CD8-positive, alpha-beta memory T cell (primary cell): ENCODE measurements at regions not wholly inside any gene's neighbourhood (a gene's known extent, or its start where the extent isn't known, plus 50 kb on each side); places are given as distances from the start of the nearest gene placed in this dataset.

Experiments used
- CTCF ChIA-PET: fragments of 350-600 bp; sonication (Branson Sonifier 250); formaldehyde crosslinking; loops from one replicate; lab custom pipeline; 2021; ENCODE audit warnings: antibody characterized with exemption; lab: Charles Lee
- POLR2A ChIA-PET: fragments of 350-600 bp; sonication (Branson Sonifier 250); formaldehyde crosslinking; loops from one replicate; lab custom pipeline; 2021; ENCODE audit warnings: antibody characterized with exemption; lab: Charles Lee
- DNase-seq, 5 donors: peaks; one replicate each; pipeline versions ENCODE4 v3.0.0 to v3.0.0-alpha.2; 2020 to 2022; ENCODE audit warnings: mixed read lengths in 1 of 5
- H3K27ac ChIP-seq: one replicate; pipeline ENCODE4 v1.7.0; 2013; ENCODE audit warnings: low read depth, mild to moderate bottlenecking, low read length, moderate library complexity
- H3K27me3 ChIP-seq: 2 replicates; pipeline ENCODE4 v1.7.0; 2013; ENCODE audit warnings: low read length, mild to moderate bottlenecking; ENCODE audit not compliant: insufficient read depth, poor library complexity, severe bottlenecking
- H3K36me3 ChIP-seq: 2 replicates; pipeline ENCODE4 v1.7.0; 2013; ENCODE audit warnings: mild to moderate bottlenecking, low read length, moderate library complexity; ENCODE audit not compliant: insufficient read depth
- H3K4me1 ChIP-seq: 2 replicates; pipeline ENCODE4 v1.7.0; 2013; ENCODE audit warnings: mild to moderate bottlenecking, low read length, moderate library complexity; ENCODE audit not compliant: insufficient read depth
- H3K4me3 ChIP-seq: 2 replicates; pipeline ENCODE4 v1.7.0; 2013; ENCODE audit warnings: mild to moderate bottlenecking, low read length
- H3K9me3 ChIP-seq: 2 replicates; pipeline ENCODE4 v1.7.0; 2013; ENCODE audit warnings: mild to moderate bottlenecking, low read length
- H3K27ac Mint-ChIP-seq, 8 donors: one replicate each; pipeline ENCODE4 v1.8.0; 2020 to 2021; ENCODE audit warnings: mixed read lengths in 8 of 8, mild to moderate bottlenecking in 6 of 8, inconsistent platforms in 3 of 8, moderate library complexity in 3 of 8
- H3K27me3 Mint-ChIP-seq, 2 donors: one replicate each; pipeline ENCODE4 v1.8.0; 2020 to 2021; ENCODE audit warnings: mixed read lengths in 2 of 2, mild to moderate bottlenecking in 1 of 2, moderate library complexity in 1 of 2
- H3K36me3 Mint-ChIP-seq, 3 donors: one replicate each; pipeline ENCODE4 v1.8.0; 2020 to 2021; ENCODE audit warnings: mixed read lengths in 3 of 3, inconsistent platforms in 1 of 3, mild to moderate bottlenecking in 1 of 3
- H3K4me1 Mint-ChIP-seq, 3 donors: one replicate each; pipeline ENCODE4 v1.8.0; 2020 to 2021; ENCODE audit warnings: mixed read lengths in 3 of 3, inconsistent platforms in 1 of 3, mild to moderate bottlenecking in 1 of 3
- H3K4me3 Mint-ChIP-seq, 7 donors: one replicate each; pipeline ENCODE4 v1.8.0; 2020 to 2021; ENCODE audit warnings: mixed read lengths in 7 of 7, mild to moderate bottlenecking in 6 of 7, moderate library complexity in 4 of 7, inconsistent platforms in 2 of 7
- H3K9me3 Mint-ChIP-seq, 5 donors: one replicate each; pipeline ENCODE4 v1.8.0; 2020 to 2022; ENCODE audit warnings: mixed read lengths in 5 of 5, mild to moderate bottlenecking in 3 of 5, moderate library complexity in 2 of 5, inconsistent platforms in 1 of 5

DNA sequence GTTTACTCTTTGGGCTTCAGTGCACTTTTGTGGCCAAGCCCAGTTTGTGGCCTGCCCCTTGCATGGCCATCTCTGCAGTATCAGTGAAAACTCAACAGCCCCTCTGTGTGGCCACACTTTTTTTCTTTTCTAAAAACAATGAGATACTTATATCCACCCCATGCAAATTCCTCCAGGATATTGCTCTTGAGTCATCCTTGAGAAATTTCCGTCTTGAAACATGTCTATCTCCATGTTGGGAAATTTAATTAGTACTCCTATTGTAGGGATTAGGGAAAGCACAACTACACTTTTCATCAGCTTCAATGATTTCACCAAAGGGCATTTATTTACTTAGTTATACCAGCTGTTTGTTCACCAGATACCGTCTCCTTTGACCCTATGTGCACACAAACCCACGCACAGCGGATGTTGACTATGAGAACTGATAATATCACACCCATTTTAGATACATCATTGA, 993.1 kb downstream of the TSN start:
- CTCF ChIA-PET = no interaction called here
- Mint-ChIP-seq H3K27me3 (no peaks in the 10 kb centered on the region), H3K4me1 (no peaks in the 10 kb centered on the region), H3K4me3 (no peak overlapping the region), H3K9me3 (peaks cover 4 to 9% (median 8%) of the 10 kb centered on the region in 5 donors), H3K27ac (no peak overlapping the region), H3K36me3 (no peaks in the 10 kb centered on the region)
- Histone ChIP-seq H3K4me3 (no peak overlapping the region), H3K4me1 (no peaks in the 10 kb centered on the region), H3K27ac (no peak overlapping the region), H3K9me3 (no peaks in the 10 kb centered on the region), H3K27me3 (no peaks in the 10 kb centered on the region), H3K36me3 (no peaks in the 10 kb centered on the region)
- no peak for DNase-seq
- POLR2A ChIA-PET = no interaction called here

DNA sequence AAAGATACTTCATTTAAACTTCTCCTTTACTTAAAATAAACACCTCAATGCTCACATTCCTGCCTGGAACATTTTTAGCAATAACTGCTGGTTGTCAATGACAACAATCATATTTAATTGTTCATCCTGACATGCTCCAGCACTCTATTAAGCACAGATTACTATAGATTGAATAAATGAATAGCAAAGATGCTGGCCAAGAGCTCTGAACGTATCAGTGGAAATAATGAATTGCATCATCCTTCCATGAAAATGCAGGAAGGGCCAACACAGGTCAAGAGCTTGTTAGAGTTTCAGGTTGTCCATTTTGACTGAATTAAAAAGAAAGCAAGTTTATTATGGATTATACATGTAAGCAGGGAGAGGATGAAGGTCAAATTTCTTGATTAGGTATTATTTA, 994.0 kb downstream of the TSN start:
- Histone ChIP-seq H3K36me3 (no peaks in the 10 kb centered on the region), H3K4me1 (no peaks in the 10 kb centered on the region), H3K27me3 (no peaks in the 10 kb centered on the region), H3K27ac (no peak overlapping the region), H3K4me3 (no peak overlapping the region), H3K9me3 (no peaks in the 10 kb centered on the region)
- Mint-ChIP-seq H3K4me1 (no peaks in the 10 kb centered on the region), H3K4me3 (no peak overlapping the region), H3K9me3 (peaks cover 4 to 11% (median 8%) of the 10 kb centered on the region in 5 donors), H3K36me3 (no peaks in the 10 kb centered on the region), H3K27me3 (no peaks in the 10 kb centered on the region), H3K27ac (no peak overlapping the region)
- CTCF ChIA-PET = no interaction called here
- POLR2A ChIA-PET = no interaction called here
- no peak for DNase-seq

DNA sequence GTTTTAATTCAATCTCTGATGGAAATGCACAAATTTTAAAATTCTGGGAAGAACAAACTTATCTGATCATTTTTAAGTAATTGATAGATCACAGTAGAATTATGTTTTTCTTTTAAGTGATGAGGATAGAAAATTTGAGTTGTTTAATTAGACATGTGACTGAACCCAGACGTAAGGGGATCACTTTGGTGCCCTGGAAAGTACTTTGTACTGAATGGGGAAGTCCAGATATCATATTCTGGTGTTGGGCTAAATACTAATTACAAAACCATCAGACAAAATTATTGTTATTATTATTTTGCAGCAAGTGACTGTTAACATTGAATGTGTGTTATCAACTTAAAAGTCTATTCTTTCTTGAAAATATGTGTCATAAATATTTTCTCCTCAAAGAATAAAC, 994.6 kb downstream of the TSN start:
- no peak for DNase-seq
- H3K4me1 Mint-ChIP-seq = no peaks in the 10 kb centered on the region
- Histone ChIP-seq H3K9me3 (no peaks in the 10 kb centered on the region), H3K36me3 (no peaks in the 10 kb centered on the region), H3K4me1 (no peaks in the 10 kb centered on the region), H3K4me3 (no peak overlapping the region), H3K27ac (no peak overlapping the region), H3K27me3 (no peaks in the 10 kb centered on the region)
- no peaks in the 10 kb centered on the region for H3K27me3 Mint-ChIP-seq
- POLR2A ChIA-PET = no interaction called here
- no peak overlapping the region for H3K27ac Mint-ChIP-seq
- no peaks in the 10 kb centered on the region for H3K36me3 Mint-ChIP-seq
- CTCF ChIA-PET = no interaction called here
- peaks cover 4 to 16% (median 9%) of the 10 kb centered on the region in 5 donors for H3K9me3 Mint-ChIP-seq
- no peak overlapping the region for H3K4me3 Mint-ChIP-seq

GRCh38 chr2:122750808-122751207, 995.4 kb downstream of the TSN start:
- Histone ChIP-seq H3K27ac (no peak overlapping the region), H3K4me3 (no peak overlapping the region), H3K27me3 (no peaks in the 10 kb centered on the region), H3K4me1 (no peaks in the 10 kb centered on the region), H3K9me3 (no peaks in the 10 kb centered on the region), H3K36me3 (no peaks in the 10 kb centered on the region)
- Mint-ChIP-seq H3K9me3 (peaks cover 4 to 17% (median 9%) of the 10 kb centered on the region in 5 donors), H3K4me3 (no peak overlapping the region), H3K4me1 (no peaks in the 10 kb centered on the region), H3K36me3 (no peaks in the 10 kb centered on the region), H3K27ac (no peak overlapping the region), H3K27me3 (no peaks in the 10 kb centered on the region)
- ChIA-PET CTCF (no interaction called here), POLR2A (no interaction called here)
- no peak for DNase-seq

- no peaks in the 10 kb centered on the region for H3K4me1 Mint-ChIP-seq
- H3K27me3 Mint-ChIP-seq = no peaks in the 10 kb centered on the region
- Histone ChIP-seq H3K36me3 (no peaks in the 10 kb centered on the region), H3K9me3 (no peaks in the 10 kb centered on the region), H3K4me3 (no peak overlapping the region), H3K27me3 (no peaks in the 10 kb centered on the region), H3K4me1 (no peaks in the 10 kb centered on the region), H3K27ac (no peak overlapping the region)
- no peak for DNase-seq
- H3K9me3 Mint-ChIP-seq = peaks cover 2 to 17% (median 15%) of the 10 kb centered on the region in 5 donors
- H3K27ac Mint-ChIP-seq = no peak overlapping the region
- POLR2A ChIA-PET = no interaction called here
- CTCF ChIA-PET = no interaction called here
- H3K36me3 Mint-ChIP-seq = no peaks in the 10 kb centered on the region
- H3K4me3 Mint-ChIP-seq = no peak overlapping the region
These were observed 997.9 kb downstream of the TSN start for GRCh38 chr2:122753336-122753735.

DNA sequence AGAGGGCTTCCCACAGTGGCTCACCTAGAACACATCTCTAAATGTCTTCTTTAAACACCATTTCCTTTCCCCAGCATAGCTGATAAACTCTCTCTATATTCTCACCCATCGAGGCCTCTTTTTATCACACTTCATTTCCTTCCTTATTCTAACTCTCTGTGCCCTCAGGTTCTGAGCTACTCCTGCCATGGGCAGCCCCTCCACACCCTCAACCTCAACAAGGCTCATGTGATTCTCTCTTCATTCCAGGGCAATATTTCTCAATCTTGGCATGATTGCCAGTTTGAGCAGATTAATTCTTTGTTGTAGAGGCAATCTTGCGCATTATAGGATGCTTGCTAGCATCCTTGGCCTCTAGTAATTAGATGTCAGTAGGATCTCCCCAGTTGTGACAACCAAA, 999.1 kb downstream of the TSN start:
- Mint-ChIP-seq H3K4me3 (no peak overlapping the region), H3K9me3 (peaks cover 2 to 18% (median 12%) of the 10 kb centered on the region in 5 donors), H3K27ac (no peak overlapping the region), H3K27me3 (no peaks in the 10 kb centered on the region), H3K4me1 (no peaks in the 10 kb centered on the region), H3K36me3 (no peaks in the 10 kb centered on the region)
- no peak overlapping the region for H3K4me3 ChIP-seq
- no peaks in the 10 kb centered on the region for H3K9me3 ChIP-seq
- ChIA-PET CTCF (no interaction called here), POLR2A (no interaction called here)
- H3K27ac ChIP-seq = no peak overlapping the region
- no peaks in the 10 kb centered on the region for H3K4me1 ChIP-seq
- no peaks in the 10 kb centered on the region for H3K36me3 ChIP-seq
- no peaks in the 10 kb centered on the region for H3K27me3 ChIP-seq
- DNase-seq = no peak

DNA sequence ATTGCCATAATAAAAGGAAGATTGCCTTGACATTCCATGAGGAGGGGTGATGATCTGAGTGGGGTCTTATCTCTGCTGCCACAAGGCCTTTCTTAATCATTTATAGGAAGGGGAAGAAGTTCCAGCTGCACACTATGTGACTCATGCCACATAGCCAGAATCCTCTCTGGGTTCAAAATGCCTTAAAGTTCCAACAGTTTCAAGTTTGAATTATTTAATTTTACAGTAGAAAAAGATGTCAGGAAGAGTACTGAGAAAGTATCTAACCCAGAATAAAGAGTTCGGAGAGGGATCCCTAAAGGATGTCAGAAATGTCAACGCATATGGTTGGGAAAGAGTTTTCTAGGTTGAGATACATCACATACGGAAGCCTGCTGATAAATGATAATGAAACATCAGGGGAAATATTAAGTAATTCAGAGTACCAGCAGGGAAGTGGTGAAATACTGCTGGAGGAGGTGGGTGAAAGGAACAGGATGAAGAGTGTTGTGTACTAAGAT, 999.9 kb downstream of the TSN start:
- Histone ChIP-seq H3K27me3 (no peaks in the 10 kb centered on the region), H3K27ac (no peak overlapping the region), H3K9me3 (no peaks in the 10 kb centered on the region), H3K4me1 (no peaks in the 10 kb centered on the region), H3K4me3 (no peak overlapping the region), H3K36me3 (no peaks in the 10 kb centered on the region)
- Mint-ChIP-seq H3K27me3 (no peaks in the 10 kb centered on the region), H3K36me3 (no peaks in the 10 kb centered on the region), H3K4me3 (no peak overlapping the region), H3K9me3 (peaks cover 2 to 18% (median 12%) of the 10 kb centered on the region in 5 donors), H3K4me1 (no peaks in the 10 kb centered on the region), H3K27ac (no peak overlapping the region)
- ChIA-PET POLR2A (no interaction called here), CTCF (no interaction called here)
- DNase-seq = no peak

DNA sequence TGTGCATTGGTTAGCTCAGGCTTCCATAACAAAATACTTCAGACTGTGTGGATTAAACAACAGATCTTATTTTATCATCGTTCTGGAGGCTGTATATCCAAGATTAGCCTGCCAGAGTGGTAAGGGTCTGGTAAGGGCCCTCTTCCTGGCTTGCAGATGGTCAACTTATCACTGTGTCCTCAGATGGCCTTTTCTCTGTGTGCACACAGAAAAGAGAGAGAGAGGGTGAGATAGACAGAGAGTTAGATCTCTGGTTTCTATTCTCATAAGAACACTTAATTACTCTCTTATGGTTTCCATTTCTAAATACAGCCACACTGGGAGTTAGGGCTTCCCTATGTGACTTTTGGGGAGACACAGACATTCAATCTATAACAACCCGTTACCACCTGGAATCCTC, 1003.5 kb downstream of the TSN start:
- Mint-ChIP-seq H3K27ac (no peak overlapping the region), H3K27me3 (no peaks in the 10 kb centered on the region), H3K4me1 (no peaks in the 10 kb centered on the region), H3K4me3 (no peak overlapping the region), H3K9me3 (peaks cover 2 to 24% (median 19%) of the 10 kb centered on the region in 5 donors), H3K36me3 (no peaks in the 10 kb centered on the region)
- no peak overlapping the region for H3K4me3 ChIP-seq
- no peaks in the 10 kb centered on the region for H3K9me3 ChIP-seq
- no peak for DNase-seq
- no peaks in the 10 kb centered on the region for H3K36me3 ChIP-seq
- ChIA-PET CTCF (no interaction called here), POLR2A (no interaction called here)
- no peaks in the 10 kb centered on the region for H3K27me3 ChIP-seq
- H3K27ac ChIP-seq = no peak overlapping the region
- no peaks in the 10 kb centered on the region for H3K4me1 ChIP-seq

DNA sequence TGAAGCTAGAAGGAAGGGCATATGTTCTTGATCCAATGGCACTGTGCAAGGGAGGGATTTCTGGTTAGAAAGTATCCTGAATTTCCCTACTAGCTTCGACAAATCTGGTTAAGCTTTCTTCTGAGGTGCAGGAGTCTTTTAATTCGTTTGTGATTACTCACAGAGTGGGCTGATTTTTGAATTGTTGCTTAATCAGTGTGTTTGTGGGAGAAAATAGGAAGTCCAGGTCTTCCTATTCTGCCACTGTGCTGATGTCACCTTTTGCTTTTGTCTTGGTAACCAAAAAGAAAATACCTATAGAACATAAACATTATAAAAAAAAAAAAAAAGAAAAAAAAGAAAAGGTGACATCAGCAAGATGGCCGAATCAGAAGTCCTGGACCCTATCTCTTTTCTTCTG, 1008.6 kb downstream of the TSN start:
- DNase-seq = no peak
- no peak overlapping the region for H3K27ac ChIP-seq
- no peaks in the 10 kb centered on the region for H3K36me3 ChIP-seq
- H3K4me1 Mint-ChIP-seq = no peaks in the 10 kb centered on the region
- H3K27ac Mint-ChIP-seq = no peak overlapping the region
- POLR2A ChIA-PET = no interaction called here
- no peak overlapping the region for H3K4me3 Mint-ChIP-seq
- CTCF ChIA-PET = no interaction called here
- no peaks in the 10 kb centered on the region for H3K4me1 ChIP-seq
- H3K9me3 ChIP-seq = no peaks in the 10 kb centered on the region
- H3K9me3 Mint-ChIP-seq = peaks cover 7 to 23% (median 18%) of the 10 kb centered on the region in 5 donors
- no peaks in the 10 kb centered on the region for H3K27me3 Mint-ChIP-seq
- H3K27me3 ChIP-seq = no peaks in the 10 kb centered on the region
- no peaks in the 10 kb centered on the region for H3K36me3 Mint-ChIP-seq
- H3K4me3 ChIP-seq = no peak overlapping the region
